Left ventricle myocardium inferior (tissue), 1 donor: ENCODE measurements at regions not wholly inside any gene's neighbourhood (a gene's known extent, or its start where the extent isn't known, plus 50 kb on each side); places are given as distances from the start of the nearest gene placed in this dataset.

Experiments
- DNase-seq: peaks from one replicate; pipeline ENCODE4 v3.0.0-alpha.2; 2020
- H3K27ac ChIP-seq: fragments of 200-600 bp; replicated peaks from 2 replicates; pipeline ENCODE4 v1.8.0; 2021
- H3K27me3 ChIP-seq: fragments of 200-600 bp; 2 replicates; pipeline ENCODE4 v1.8.0; 2021; ENCODE audit warnings: low read depth
- H3K36me3 ChIP-seq: fragments of 200-600 bp; 2 replicates; pipeline ENCODE4 v1.8.0; 2021
- H3K4me1 ChIP-seq: fragments of 200-600 bp; 2 replicates; pipeline ENCODE4 v1.8.0; 2021
- H3K4me3 ChIP-seq: fragments of 200-600 bp; 2 replicates; pipeline ENCODE4 v1.8.0; 2021; ENCODE audit warnings: mild to moderate bottlenecking, moderate library complexity
- H3K9me3 ChIP-seq: fragments of 200-600 bp; replicated peaks from 2 replicates; pipeline ENCODE4 v1.8.0; 2021
- intact Hi-C: fragments of 100-400 bp; cut with micrococcal nuclease; formaldehyde crosslinking; loops from one replicate; pipeline ENCODE4 v1.11.0; 2022
- TF ChIP-seq, protein P1 (sequence below): fragments of 200-600 bp; IDR thresholded peaks from 2 replicates; pipeline ENCODE4 v1.8.0; 2021; ENCODE audit warnings: antibody characterized with exemption, mild to moderate bottlenecking, borderline replicate concordance
- donor health status: DM: no; HTN: yes; CAD: no; lungs with severe emphysema.

DNA sequence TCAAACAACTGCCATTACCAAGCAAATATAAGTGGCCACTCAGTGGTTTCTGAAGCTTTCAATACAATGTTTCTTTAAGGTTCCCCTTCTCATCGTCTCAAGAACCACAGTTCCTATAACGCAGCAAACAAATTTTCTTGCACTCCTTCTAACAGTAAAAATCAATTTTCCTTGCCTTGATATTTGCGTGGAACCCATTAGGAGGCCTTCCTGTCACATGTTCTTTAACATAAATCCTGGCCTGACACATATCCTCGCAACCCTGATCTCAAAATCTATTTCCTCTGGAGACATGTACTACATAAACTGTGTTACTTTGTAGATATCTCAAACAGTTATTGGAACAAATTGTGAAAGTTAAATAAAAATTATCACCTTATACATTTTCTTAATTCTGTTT is 65.9 kb upstream of the MANEA start:
- TF ChIP-seq, protein P1, sequence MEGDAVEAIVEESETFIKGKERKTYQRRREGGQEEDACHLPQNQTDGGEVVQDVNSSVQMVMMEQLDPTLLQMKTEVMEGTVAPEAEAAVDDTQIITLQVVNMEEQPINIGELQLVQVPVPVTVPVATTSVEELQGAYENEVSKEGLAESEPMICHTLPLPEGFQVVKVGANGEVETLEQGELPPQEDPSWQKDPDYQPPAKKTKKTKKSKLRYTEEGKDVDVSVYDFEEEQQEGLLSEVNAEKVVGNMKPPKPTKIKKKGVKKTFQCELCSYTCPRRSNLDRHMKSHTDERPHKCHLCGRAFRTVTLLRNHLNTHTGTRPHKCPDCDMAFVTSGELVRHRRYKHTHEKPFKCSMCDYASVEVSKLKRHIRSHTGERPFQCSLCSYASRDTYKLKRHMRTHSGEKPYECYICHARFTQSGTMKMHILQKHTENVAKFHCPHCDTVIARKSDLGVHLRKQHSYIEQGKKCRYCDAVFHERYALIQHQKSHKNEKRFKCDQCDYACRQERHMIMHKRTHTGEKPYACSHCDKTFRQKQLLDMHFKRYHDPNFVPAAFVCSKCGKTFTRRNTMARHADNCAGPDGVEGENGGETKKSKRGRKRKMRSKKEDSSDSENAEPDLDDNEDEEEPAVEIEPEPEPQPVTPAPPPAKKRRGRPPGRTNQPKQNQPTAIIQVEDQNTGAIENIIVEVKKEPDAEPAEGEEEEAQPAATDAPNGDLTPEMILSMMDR, result no peak
- DNase-seq, result no peak
- intact Hi-C loops, result no loop called here

DNA sequence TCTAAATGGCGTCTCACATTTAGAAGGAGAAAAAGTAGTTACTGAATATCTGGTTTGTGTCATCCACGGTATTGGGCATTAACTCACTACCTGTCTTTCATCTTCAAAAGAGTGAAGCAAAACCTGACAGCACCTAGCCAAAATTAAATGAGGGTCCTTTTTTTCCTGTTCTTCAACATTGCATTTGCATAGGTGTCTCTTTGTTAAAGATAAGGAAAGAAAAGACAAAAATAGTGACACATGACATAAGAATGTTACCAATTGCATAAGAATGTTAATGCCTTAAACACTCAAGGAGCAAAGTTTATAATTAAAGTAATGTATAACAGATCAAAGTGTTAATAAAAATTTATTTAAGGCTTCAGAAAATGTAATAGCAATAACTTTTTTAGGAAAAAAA is 61.4 kb upstream of the MANEA start:
- no peaks in the 10 kb centered on the region for H3K4me1 ChIP-seq
- no peaks in the 10 kb centered on the region for H3K9me3 ChIP-seq
- TF ChIP-seq, protein P1, result no peak
- H3K27ac ChIP-seq, result no peak overlapping the region
- intact Hi-C loops, result no loop called here
- H3K36me3 ChIP-seq, result no peaks in the 10 kb centered on the region
- H3K27me3 ChIP-seq, result no peaks in the 10 kb centered on the region
- H3K4me3 ChIP-seq, result no peak overlapping the region
- DNase-seq, result no peak

More for the DNA sequence above, 65.9 kb upstream of the MANEA start:
- Histone ChIP-seq H3K27ac (no peak overlapping the region), H3K4me3 (no peak overlapping the region), H3K9me3 (no peaks in the 10 kb centered on the region), H3K27me3 (no peaks in the 10 kb centered on the region), H3K36me3 (no peaks in the 10 kb centered on the region), H3K4me1 (no peaks in the 10 kb centered on the region)

DNA sequence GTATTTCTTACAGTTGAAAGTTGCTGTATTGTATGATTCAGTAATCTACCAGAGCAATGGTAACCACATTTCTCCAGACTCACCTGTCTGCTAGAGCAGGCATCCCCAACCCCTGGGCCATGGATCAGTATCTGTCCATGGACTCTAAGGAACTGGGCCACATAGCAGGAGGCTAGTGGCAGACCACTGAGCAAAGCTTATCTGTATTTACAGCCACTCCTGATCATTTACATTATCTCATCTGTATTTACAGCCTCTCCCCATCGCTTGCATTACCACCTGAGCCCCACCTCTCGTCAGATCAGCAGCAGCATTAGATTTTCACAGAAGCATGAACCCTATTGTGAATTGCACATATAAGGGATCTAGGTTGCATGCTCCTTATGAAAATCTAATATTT is 60.3 kb upstream of the MANEA start:
- TF ChIP-seq, protein P1, result no peak
- no peaks in the 10 kb centered on the region for H3K4me1 ChIP-seq
- intact Hi-C loops, result no loop called here

DNA sequence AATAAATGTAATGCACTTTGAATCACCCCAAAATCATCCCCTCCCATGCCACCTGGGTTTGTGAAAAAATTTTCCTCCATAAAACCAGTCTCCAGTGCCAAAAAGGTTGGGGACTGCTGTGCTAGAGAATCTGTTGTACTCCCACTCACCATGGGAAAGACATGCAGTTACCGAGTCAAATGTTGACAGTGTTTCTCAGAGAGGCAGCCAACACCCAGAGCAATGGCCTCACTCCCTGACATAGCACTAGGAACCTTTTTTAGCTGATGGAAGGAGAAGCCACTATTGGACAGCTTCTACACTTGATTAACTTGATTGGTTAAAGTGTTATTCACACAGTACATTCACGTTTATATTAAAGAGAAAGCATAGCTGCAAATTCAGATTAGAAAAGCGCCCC is 59.8 kb upstream of the MANEA start:
- intact Hi-C loops, result no loop called here

More for the DNA sequence above, 60.3 kb upstream of the MANEA start:
- no peaks in the 10 kb centered on the region for H3K27me3 ChIP-seq
- DNase-seq, result no peak
- H3K9me3 ChIP-seq, result no peaks in the 10 kb centered on the region
- H3K27ac ChIP-seq, result no peak overlapping the region
- H3K4me3 ChIP-seq, result no peak overlapping the region
- H3K36me3 ChIP-seq, result no peaks in the 10 kb centered on the region

DNA sequence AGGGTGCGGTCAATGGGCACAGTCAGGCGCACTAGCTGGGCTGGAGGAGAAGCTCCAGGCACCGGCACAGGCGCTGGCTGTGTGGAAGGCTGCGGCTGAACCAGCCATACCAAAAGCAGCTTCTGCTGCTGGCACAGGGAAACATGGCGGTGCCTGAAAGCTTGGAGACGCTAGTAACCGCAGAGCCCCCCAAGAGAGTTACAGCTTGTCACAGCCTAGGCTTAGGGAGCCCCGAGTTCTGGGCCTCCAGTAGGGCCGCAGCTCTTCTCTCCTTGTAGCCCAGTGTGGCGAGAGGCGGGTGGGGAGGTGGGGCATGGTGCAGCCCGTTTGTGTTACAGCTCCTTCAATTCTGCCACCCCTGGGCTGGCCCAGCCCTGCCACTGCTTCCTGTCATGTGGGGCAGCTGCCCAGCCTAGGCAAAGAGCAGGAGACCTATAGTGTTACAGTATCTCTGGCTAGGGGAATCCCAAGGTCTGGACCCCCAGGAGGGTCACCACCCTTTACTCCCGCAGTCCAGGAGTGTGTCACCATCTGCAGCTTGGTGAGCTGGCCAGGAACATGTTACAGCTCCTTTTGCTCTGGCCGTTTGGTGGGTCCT is 58.6 kb upstream of the MANEA start:
- TF ChIP-seq, protein P1, result no peak
- Histone ChIP-seq H3K27me3 (no peaks in the 10 kb centered on the region), H3K27ac (no peak overlapping the region), H3K4me3 (no peak overlapping the region), H3K36me3 (no peaks in the 10 kb centered on the region), H3K4me1 (no peaks in the 10 kb centered on the region), H3K9me3 (no peaks in the 10 kb centered on the region)
- DNase-seq, result no peak
- intact Hi-C loops, result no loop called here

More for the DNA sequence above, 59.8 kb upstream of the MANEA start:
- no peak for DNase-seq
- Histone ChIP-seq H3K27ac (no peak overlapping the region), H3K9me3 (no peaks in the 10 kb centered on the region), H3K4me3 (no peak overlapping the region), H3K36me3 (no peaks in the 10 kb centered on the region), H3K4me1 (no peaks in the 10 kb centered on the region), H3K27me3 (no peaks in the 10 kb centered on the region)
- TF ChIP-seq, protein P1, result no peak
